GM10248 (cell line): ENCODE measurements at regions not wholly inside any gene's neighbourhood (a gene's known extent, or its start where the extent isn't known, plus 50 kb on each side); places are given as distances from the start of the nearest gene placed in this dataset.

ENCODE experiments used
- CTCF ChIA-PET: fragments of 300-600 bp; sonication (Branson Sonifier 250); formaldehyde crosslinking; extraction: SDS; loops from one replicate; lab custom pipeline; 2021; ENCODE audit warnings: antibody characterized with exemption; lab: Yijun Ruan, JAX
- POLR2A ChIA-PET: fragments of 350-650 bp; sonication (Branson Sonifier 250); formaldehyde crosslinking; extraction: SDS; loops from one replicate; lab custom pipeline; 2020; ENCODE audit warnings: antibody characterized with exemption; lab: Yijun Ruan, JAX
- DNase-seq: peaks from one replicate; pipeline ENCODE4 v3.0.0; 2012; ENCODE audit errors: extremely low spot score
- TF ChIP-seq, protein P1 (sequence below): IDR thresholded peaks from 2 replicates; pipeline ENCODE4 v1.5.1; 2012; ENCODE audit warnings: mild to moderate bottlenecking, low read depth; ENCODE audit errors: extremely low read depth, missing control alignments, control extremely low read depth

DNA sequence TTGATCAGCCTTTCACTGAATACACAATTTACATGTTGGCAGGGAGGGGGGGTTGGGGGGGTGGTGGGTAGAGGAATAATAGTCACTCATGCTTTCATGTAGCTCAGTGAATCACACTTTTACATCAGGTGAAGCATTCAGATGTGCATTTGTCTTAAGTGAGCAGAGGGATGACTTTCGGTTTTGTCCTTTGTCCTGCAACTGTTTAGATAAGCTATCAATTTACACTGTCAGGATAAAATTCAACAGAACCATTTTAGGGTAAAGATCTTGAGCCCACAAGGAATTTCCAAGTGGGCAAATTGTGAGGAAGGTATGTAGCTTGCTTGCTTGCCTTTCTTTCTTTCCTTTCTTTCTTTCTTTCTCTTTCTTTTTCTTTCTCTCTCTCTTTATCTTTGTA is 576.2 kb downstream of the MTRR start:
- ChIA-PET POLR2A (no interaction called here), CTCF (no interaction called here)
- no peak for DNase-seq
- TF ChIP-seq, protein P1, sequence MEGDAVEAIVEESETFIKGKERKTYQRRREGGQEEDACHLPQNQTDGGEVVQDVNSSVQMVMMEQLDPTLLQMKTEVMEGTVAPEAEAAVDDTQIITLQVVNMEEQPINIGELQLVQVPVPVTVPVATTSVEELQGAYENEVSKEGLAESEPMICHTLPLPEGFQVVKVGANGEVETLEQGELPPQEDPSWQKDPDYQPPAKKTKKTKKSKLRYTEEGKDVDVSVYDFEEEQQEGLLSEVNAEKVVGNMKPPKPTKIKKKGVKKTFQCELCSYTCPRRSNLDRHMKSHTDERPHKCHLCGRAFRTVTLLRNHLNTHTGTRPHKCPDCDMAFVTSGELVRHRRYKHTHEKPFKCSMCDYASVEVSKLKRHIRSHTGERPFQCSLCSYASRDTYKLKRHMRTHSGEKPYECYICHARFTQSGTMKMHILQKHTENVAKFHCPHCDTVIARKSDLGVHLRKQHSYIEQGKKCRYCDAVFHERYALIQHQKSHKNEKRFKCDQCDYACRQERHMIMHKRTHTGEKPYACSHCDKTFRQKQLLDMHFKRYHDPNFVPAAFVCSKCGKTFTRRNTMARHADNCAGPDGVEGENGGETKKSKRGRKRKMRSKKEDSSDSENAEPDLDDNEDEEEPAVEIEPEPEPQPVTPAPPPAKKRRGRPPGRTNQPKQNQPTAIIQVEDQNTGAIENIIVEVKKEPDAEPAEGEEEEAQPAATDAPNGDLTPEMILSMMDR: no peak

DNA sequence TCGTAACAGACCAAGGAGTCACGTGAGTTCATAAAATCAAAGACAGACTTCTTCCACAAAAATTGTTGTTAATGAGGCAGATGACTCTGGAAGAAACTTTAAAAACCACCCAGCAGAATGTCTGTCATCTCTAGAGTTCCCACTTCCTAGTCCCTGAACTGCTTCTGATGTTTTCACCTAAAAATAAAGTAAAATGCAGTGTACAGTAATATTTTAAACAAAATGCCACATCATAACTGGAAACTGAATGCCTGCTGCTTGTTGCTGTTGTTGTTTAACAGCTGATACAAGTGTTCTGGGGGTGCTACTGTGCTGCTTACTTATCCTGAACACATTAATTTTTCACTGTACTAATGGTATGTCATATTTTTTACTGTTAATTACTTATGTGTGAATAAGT is 577.2 kb downstream of the MTRR start:
- DNase-seq: no peak
- POLR2A ChIA-PET: no interaction called here
- TF ChIP-seq, protein P1: no peak
- CTCF ChIA-PET: no interaction called here

GRCh38 chr5:8456846-8457186 is 587.9 kb downstream of the MTRR start:
- TF ChIP-seq, protein P1: no peak
- no peak for DNase-seq
- ChIA-PET CTCF (no interaction called here), POLR2A (no interaction called here)

- POLR2A ChIA-PET: no interaction called here
- peak; percentile 76 for DNase-seq
- CTCF ChIA-PET: no interaction called here
- TF ChIP-seq, protein P1: no peak
Measured at GRCh38 chr5:8457187-8458037, 588.5 kb downstream of the MTRR start.

DNA sequence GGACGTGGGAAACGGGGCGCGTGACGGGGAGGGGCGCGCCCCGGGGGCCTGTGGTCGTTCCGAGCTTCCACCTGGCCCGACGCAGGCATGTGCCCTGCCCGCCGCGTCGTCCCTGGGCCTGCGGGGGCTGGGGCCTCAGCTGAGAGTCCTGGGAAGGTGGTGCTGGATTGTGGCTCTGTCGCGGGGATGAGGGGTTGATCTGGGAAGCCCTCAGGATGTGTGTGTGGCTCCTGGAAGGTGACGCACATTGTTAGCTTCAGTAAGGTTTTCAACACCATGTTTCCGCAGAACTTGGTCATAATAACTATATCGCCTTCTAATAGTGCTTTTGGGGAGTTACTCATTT is 589.1 kb downstream of the MTRR start:
- ChIA-PET POLR2A (no interaction called here), CTCF (no interaction called here)
- no peak for DNase-seq
- TF ChIP-seq, protein P1: no peak

DNA sequence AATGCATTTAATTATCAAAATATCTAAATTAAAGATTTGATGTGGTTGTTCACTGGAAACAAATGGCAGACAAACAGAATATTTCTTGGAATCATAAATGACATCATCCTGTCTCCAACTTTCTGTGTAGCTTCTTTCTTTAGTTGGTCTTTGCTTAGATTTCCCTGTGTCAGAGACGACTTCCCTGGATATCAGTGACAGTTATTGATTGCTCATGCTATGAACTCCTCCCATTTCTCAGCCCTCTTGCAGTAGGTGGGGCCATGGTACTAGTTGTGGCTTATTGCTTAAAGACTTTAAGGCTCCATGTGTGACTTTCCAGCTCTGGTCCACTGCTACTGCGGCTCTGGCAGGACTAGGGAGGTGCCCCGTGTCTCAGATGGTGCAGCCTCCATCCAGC is 592.6 kb downstream of the MTRR start:
- TF ChIP-seq, protein P1: no peak
- POLR2A ChIA-PET: no interaction called here
- DNase-seq: no peak
- CTCF ChIA-PET: no interaction called here

GRCh38 chr5:8462565-8462964 is 593.6 kb downstream of the MTRR start:
- no peak for DNase-seq
- TF ChIP-seq, protein P1: no peak
- POLR2A ChIA-PET: no interaction called here
- CTCF ChIA-PET: no interaction called here
